C4-2B (cell line): ENCODE measurements at regions not wholly inside any gene's neighbourhood (a gene's known extent, or its start where the extent isn't known, plus 50 kb on each side); places are given as distances from the start of the nearest gene placed in this dataset.

ENCODE experiments used
- CTCF ChIP-seq: fragments of 450-650 bp; conservative IDR thresholded peaks from 2 replicates; pipeline ENCODE4 v1.5.1; 2017; ENCODE audit warnings: mild to moderate bottlenecking
- ZFX ChIP-seq: fragments of 450-650 bp; IDR thresholded peaks from 2 replicates; pipeline ENCODE4 v1.6.1; 2017

- TF ChIP-seq CTCF (peak; percentile 75), ZFX (no peak)
Measured at GRCh38 chr3:159586571-159587202, 401.9 kb upstream of the IL12A start.
